WTC11 (cell line): ENCODE measurements at regions not wholly inside any gene's neighbourhood (a gene's known extent, or its start where the extent isn't known, plus 50 kb on each side); places are given as distances from the start of the nearest gene placed in this dataset.

Source experiments
- EMX1 ChIP-seq: fragments of 250-450 bp; sonication (Bioruptor Pico); IDR thresholded peaks from 2 replicates; pipeline ENCODE4 v1.8.0; 2021; ENCODE audit warnings: mild to moderate bottlenecking
- ESRRA ChIP-seq: sonication (generic); formaldehyde crosslinking; IDR thresholded peaks from 2 replicates; pipeline ENCODE4 v1.8.1; 2022; ENCODE audit warnings: mild to moderate bottlenecking, missing genetic modification reagents, borderline replicate concordance
- IRF2 ChIP-seq: sonication (generic); formaldehyde crosslinking; IDR thresholded peaks from 2 replicates; pipeline ENCODE4 v1.8.0; 2022; ENCODE audit warnings: low read depth, missing genetic modification reagents, borderline replicate concordance
- JUN ChIP-seq: sonication (generic); formaldehyde crosslinking; IDR thresholded peaks from 2 replicates; pipeline ENCODE4 v1.8.0; 2023; ENCODE audit warnings: mild to moderate bottlenecking, missing genetic modification reagents
- OVOL2 ChIP-seq: fragments of 250-450 bp; sonication (Bioruptor Pico); IDR thresholded peaks from 2 replicates; pipeline ENCODE4 v1.9.0; 2021; ENCODE audit warnings: mild to moderate bottlenecking, borderline replicate concordance
- SP1 ChIP-seq: sonication (generic); formaldehyde crosslinking; conservative IDR thresholded peaks from 2 replicates; pipeline ENCODE4 v1.8.1; 2022; ENCODE audit warnings: missing genetic modification reagents
- ZBTB21 ChIP-seq: sonication (generic); formaldehyde crosslinking; IDR thresholded peaks from 2 replicates; pipeline ENCODE4 v1.8.1; 2023; ENCODE audit warnings: mild to moderate bottlenecking, missing genetic modification reagents, borderline replicate concordance
- ZNF138 ChIP-seq: sonication (generic); formaldehyde crosslinking; conservative IDR thresholded peaks from 2 replicates; pipeline ENCODE4 v1.8.1; 2022; ENCODE audit warnings: mild to moderate bottlenecking, moderate library complexity, missing genetic modification reagents
- TF ChIP-seq, protein P1 (sequence below): sonication (generic); formaldehyde crosslinking; IDR thresholded peaks from 2 replicates; pipeline ENCODE4 v1.8.0; 2022; ENCODE audit warnings: mild to moderate bottlenecking, missing genetic modification reagents
- TF ChIP-seq, protein P2 (sequence below): fragments of 200-600 bp; IDR thresholded peaks from 2 replicates; pipeline ENCODE4 v1.8.0; 2022; ENCODE audit warnings: antibody characterized with exemption
- TF ChIP-seq, protein P3 (sequence below): sonication (generic); formaldehyde crosslinking; conservative IDR thresholded peaks from 2 replicates; pipeline ENCODE4 v1.8.1; 2023; ENCODE audit warnings: mild to moderate bottlenecking, low read depth, missing genetic modification reagents, moderate library complexity
- TF ChIP-seq, protein P4 (sequence below): sonication (generic); formaldehyde crosslinking; IDR thresholded peaks from 2 replicates; pipeline ENCODE4 v1.8.1; 2023; ENCODE audit warnings: mild to moderate bottlenecking, missing genetic modification reagents, moderate library complexity

DNA sequence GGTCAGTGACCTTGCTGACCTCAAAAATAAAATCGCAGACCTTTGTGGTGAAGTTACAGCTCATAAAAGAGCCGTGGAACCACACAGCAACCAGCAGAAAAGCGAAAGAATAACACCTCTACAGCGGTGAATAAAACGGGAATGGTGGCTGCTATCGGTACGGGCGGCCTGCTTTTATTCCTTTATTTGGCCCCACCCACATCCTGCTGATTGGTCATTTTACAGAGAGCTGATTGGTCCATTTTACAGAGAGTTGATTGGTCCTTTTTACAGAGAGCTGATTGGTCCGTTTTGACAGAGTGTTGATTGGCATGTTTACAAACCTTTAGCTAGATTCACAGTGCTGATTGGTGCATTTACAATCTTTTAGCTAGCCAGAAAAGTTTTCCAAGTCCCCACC is 80.7 kb upstream of the ATP10A start:
- TF ChIP-seq EMX1, result no peak
- TF ChIP-seq, protein P1, sequence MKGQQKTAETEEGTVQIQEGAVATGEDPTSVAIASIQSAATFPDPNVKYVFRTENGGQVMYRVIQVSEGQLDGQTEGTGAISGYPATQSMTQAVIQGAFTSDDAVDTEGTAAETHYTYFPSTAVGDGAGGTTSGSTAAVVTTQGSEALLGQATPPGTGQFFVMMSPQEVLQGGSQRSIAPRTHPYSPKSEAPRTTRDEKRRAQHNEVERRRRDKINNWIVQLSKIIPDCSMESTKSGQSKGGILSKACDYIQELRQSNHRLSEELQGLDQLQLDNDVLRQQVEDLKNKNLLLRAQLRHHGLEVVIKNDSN (CRISPR knock-in tag), result no peak
- TF ChIP-seq, protein P2, sequence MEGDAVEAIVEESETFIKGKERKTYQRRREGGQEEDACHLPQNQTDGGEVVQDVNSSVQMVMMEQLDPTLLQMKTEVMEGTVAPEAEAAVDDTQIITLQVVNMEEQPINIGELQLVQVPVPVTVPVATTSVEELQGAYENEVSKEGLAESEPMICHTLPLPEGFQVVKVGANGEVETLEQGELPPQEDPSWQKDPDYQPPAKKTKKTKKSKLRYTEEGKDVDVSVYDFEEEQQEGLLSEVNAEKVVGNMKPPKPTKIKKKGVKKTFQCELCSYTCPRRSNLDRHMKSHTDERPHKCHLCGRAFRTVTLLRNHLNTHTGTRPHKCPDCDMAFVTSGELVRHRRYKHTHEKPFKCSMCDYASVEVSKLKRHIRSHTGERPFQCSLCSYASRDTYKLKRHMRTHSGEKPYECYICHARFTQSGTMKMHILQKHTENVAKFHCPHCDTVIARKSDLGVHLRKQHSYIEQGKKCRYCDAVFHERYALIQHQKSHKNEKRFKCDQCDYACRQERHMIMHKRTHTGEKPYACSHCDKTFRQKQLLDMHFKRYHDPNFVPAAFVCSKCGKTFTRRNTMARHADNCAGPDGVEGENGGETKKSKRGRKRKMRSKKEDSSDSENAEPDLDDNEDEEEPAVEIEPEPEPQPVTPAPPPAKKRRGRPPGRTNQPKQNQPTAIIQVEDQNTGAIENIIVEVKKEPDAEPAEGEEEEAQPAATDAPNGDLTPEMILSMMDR, result no peak
- TF ChIP-seq ESRRA (CRISPR knock-in tag), result no peak
- TF ChIP-seq ZNF138 (CRISPR knock-in tag), result no peak
- TF ChIP-seq, protein P3, sequence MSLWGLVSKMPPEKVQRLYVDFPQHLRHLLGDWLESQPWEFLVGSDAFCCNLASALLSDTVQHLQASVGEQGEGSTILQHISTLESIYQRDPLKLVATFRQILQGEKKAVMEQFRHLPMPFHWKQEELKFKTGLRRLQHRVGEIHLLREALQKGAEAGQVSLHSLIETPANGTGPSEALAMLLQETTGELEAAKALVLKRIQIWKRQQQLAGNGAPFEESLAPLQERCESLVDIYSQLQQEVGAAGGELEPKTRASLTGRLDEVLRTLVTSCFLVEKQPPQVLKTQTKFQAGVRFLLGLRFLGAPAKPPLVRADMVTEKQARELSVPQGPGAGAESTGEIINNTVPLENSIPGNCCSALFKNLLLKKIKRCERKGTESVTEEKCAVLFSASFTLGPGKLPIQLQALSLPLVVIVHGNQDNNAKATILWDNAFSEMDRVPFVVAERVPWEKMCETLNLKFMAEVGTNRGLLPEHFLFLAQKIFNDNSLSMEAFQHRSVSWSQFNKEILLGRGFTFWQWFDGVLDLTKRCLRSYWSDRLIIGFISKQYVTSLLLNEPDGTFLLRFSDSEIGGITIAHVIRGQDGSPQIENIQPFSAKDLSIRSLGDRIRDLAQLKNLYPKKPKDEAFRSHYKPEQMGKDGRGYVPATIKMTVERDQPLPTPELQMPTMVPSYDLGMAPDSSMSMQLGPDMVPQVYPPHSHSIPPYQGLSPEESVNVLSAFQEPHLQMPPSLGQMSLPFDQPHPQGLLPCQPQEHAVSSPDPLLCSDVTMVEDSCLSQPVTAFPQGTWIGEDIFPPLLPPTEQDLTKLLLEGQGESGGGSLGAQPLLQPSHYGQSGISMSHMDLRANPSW, result no peak
- no peak for TF ChIP-seq JUN (CRISPR knock-in tag)
- no peak for TF ChIP-seq ZBTB21 (CRISPR knock-in tag)
- no peak for TF ChIP-seq IRF2 (CRISPR knock-in tag)
- TF ChIP-seq, protein P4, sequence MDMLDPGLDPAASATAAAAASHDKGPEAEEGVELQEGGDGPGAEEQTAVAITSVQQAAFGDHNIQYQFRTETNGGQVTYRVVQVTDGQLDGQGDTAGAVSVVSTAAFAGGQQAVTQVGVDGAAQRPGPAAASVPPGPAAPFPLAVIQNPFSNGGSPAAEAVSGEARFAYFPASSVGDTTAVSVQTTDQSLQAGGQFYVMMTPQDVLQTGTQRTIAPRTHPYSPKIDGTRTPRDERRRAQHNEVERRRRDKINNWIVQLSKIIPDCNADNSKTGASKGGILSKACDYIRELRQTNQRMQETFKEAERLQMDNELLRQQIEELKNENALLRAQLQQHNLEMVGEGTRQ (CRISPR knock-in tag), result no peak
- no peak for TF ChIP-seq SP1
- TF ChIP-seq OVOL2 (CRISPR knock-in tag), result no peak
